NOMO-1 treated with dmso at 0.1 percent for 144 hours (cell line): ENCODE measurements at regions not wholly inside any gene's neighbourhood (a gene's known extent, or its start where the extent isn't known, plus 50 kb on each side); places are given as distances from the start of the nearest gene placed in this dataset.

Experiments
- DNase-seq: peaks from one replicate; lab custom pipeline; 2025; ENCODE audit not compliant: unreplicated experiment; lab: John Stamatoyannopoulos, UW

- no peak for DNase-seq
These were observed 179.1 kb upstream of the ETAA1 start for GRCh38 chr2:67218056-67218455.

GRCh38 chr2:67219651-67220050 lies 177.5 kb upstream of the ETAA1 start:
- DNase-seq = no peak

GRCh38 chr2:67221266-67221665 lies 175.9 kb upstream of the ETAA1 start:
- no peak for DNase-seq

- no peak for DNase-seq
These were observed 171.7 kb upstream of the ETAA1 start for GRCh38 chr2:67225287-67225973.

- DNase-seq = no peak
These were observed 167.4 kb upstream of the ETAA1 start for GRCh38 chr2:67229706-67230105.

- DNase-seq = no peak
These were observed 164.2 kb upstream of the ETAA1 start for GRCh38 chr2:67232936-67233335.

- DNase-seq = no peak
These were observed 162.7 kb upstream of the ETAA1 start for GRCh38 chr2:67234440-67234839.

- no peak for DNase-seq
These were observed 159.8 kb upstream of the ETAA1 start for GRCh38 chr2:67237288-67237687.

- no peak for DNase-seq
These were observed 156.6 kb upstream of the ETAA1 start for GRCh38 chr2:67240507-67240906.

- no peak for DNase-seq
These were observed 155.7 kb upstream of the ETAA1 start for GRCh38 chr2:67241453-67241852.

- DNase-seq = no peak
These were observed 154.7 kb upstream of the ETAA1 start for GRCh38 chr2:67242456-67242855.

GRCh38 chr2:67243919-67244318 lies 153.2 kb upstream of the ETAA1 start:
- no peak for DNase-seq

GRCh38 chr2:67246791-67247190 lies 150.3 kb upstream of the ETAA1 start:
- DNase-seq = no peak

GRCh38 chr2:67251741-67252140 lies 145.4 kb upstream of the ETAA1 start:
- no peak for DNase-seq

- no peak for DNase-seq
These were observed 141.1 kb upstream of the ETAA1 start for GRCh38 chr2:67255933-67256615.

- DNase-seq = no peak
These were observed 140.2 kb upstream of the ETAA1 start for GRCh38 chr2:67256892-67257291.

- no peak for DNase-seq
These were observed 139.0 kb upstream of the ETAA1 start for GRCh38 chr2:67258122-67258521.

- DNase-seq = no peak
These were observed 138.3 kb upstream of the ETAA1 start for GRCh38 chr2:67258831-67259230.

- DNase-seq = no peak
These were observed 137.4 kb upstream of the ETAA1 start for GRCh38 chr2:67259556-67260342.

- no peak for DNase-seq
These were observed 136.5 kb upstream of the ETAA1 start for GRCh38 chr2:67260343-67261277.

- no peak for DNase-seq
These were observed 129.9 kb upstream of the ETAA1 start for GRCh38 chr2:67267241-67267640.
